Mammary epithelial cell (primary cell): ENCODE measurements at regions not wholly inside any gene's neighbourhood (a gene's known extent, or its start where the extent isn't known, plus 50 kb on each side); places are given as distances from the start of the nearest gene placed in this dataset.

Experiments
- CTCF ChIP-seq, 2 donors: IDR thresholded peaks in 1 of 2; conservative IDR thresholded peaks in 1 of 2; 2 replicates each; pipeline ENCODE4 v1.5.1; 2011 to 2012; ENCODE audit warnings: inconsistent platforms in 2 of 2, low read length in 2 of 2, mild to moderate bottlenecking in 2 of 2, control low read depth in 1 of 2, low read depth in 1 of 2; ENCODE audit not compliant: insufficient read depth in 1 of 2; ENCODE audit errors: extremely low read depth in 1 of 2
- EZH2 ChIP-seq: IDR thresholded peaks from 2 replicates; pipeline ENCODE4 v1.6.1; 2012; ENCODE audit warnings: low read length, inconsistent platforms, borderline replicate concordance

- TF ChIP-seq CTCF (conservative IDR thresholded peaks at IDR 0.05 in 1 of 2, IDR thresholded peaks at IDR 0.05 in 1 of 2; ENCODE audit: extremely low read depth in 1 of 2, insufficient read depth in 1 of 2, low read depth in 1 of 2, low read length in 2 of 2) (no peak), EZH2 (no peak)
Observed at GRCh38 chr10:94149702-94150101, 156.0 kb downstream of the PLCE1 start.
